Jurkat, Clone E6-1 (cell line): ENCODE measurements at regions not wholly inside any gene's neighbourhood (a gene's known extent, or its start where the extent isn't known, plus 50 kb on each side); places are given as distances from the start of the nearest gene placed in this dataset.

Experiments
- DNase-seq: peaks from one replicate; pipeline ENCODE4 v3.0.0-alpha.2; 2011; ENCODE audit warnings: low read depth, low spot score
- H3K4me3 ChIP-seq: 2 replicates; pipeline ENCODE4 v1.5.1; 2011; ENCODE audit warnings: mild to moderate bottlenecking, low read length, control low read depth, moderate library complexity

DNA sequence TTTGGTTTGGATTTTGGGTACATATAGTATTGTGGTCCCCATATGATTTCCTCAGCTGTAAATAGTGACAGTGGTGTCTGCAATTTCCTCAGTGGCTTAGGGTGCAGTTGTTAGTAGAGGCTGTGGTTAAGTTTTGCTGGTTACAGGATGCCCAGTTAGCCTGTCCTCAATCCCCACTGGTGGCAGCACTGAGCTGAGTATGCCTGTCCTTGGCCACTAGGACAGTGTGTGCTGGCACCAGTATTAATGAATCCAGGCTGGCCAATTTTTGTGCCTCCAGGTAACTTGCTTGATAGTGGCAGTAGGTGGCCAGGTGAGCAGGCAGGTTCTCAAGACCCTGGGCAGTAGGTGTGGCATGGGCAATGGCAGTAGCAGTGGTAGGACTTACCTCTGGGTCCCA lies 973.1 kb downstream of the TMEM182 start:
- no peak overlapping the region for H3K4me3 ChIP-seq
- DNase-seq, result no peak

- H3K4me3 ChIP-seq, result no peak overlapping the region
Observed at GRCh38 chr2:103738108-103738507, 976.3 kb downstream of the TMEM182 start.

GRCh38 chr2:103738606-103739005 lies 976.8 kb downstream of the TMEM182 start:
- no peak overlapping the region for H3K4me3 ChIP-seq

More at GRCh38 chr2:103738108-103738507, 976.3 kb downstream of the TMEM182 start:
- no peak for DNase-seq

GRCh38 chr2:103739186-103739585 lies 977.4 kb downstream of the TMEM182 start:
- DNase-seq, result no peak
- H3K4me3 ChIP-seq, result no peak overlapping the region

More at GRCh38 chr2:103738606-103739005, 976.8 kb downstream of the TMEM182 start:
- DNase-seq, result no peak

DNA sequence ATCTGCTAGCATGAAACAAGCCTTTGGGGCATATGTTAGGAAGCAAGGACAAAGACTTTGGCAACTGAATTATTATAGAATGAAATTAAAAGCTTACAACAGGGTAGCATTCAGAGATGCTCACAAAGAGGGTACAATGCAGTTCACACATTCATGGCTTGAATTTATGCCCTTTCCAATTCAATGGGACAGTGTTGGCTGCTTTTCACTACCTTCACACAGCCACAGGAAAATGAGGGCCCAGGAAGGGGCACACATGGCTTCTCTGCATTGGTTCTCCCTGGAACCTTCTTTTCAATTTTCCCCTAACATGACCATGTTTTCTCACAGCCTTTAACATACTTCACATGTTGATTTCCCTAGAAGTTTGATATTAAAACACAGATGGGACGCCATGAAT lies 978.1 kb downstream of the TMEM182 start:
- no peak for DNase-seq
- no peak overlapping the region for H3K4me3 ChIP-seq

GRCh38 chr2:103740631-103741030 lies 978.8 kb downstream of the TMEM182 start:
- no peak overlapping the region for H3K4me3 ChIP-seq
- no peak for DNase-seq

- H3K4me3 ChIP-seq, result no peak overlapping the region
- DNase-seq, result no peak
Observed at GRCh38 chr2:103743195-103743594, 981.4 kb downstream of the TMEM182 start.

DNA sequence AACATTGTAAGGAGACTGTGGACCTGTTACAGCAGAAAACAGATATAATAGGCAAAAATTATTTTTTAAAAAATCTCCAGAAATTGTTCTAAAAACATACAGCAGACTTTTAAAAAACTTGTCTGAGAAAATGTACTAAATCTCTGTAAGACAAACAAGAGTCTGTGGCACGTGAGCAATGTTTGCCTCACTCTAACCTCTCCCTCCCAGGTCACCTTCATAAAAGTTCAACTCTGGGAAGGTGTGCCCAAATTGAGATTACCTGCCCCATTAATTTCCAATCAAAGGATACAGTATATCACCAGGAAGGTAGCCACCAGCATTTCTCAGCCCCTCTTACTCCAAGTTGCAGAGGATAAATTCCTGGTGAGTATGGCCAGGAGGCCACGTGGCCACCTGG lies 992.7 kb downstream of the TMEM182 start:
- DNase-seq, result no peak
- H3K4me3 ChIP-seq, result no peak overlapping the region

- DNase-seq, result no peak
- no peak overlapping the region for H3K4me3 ChIP-seq
Observed at GRCh38 chr2:103773884-103774283, 1012.1 kb downstream of the TMEM182 start.

DNA sequence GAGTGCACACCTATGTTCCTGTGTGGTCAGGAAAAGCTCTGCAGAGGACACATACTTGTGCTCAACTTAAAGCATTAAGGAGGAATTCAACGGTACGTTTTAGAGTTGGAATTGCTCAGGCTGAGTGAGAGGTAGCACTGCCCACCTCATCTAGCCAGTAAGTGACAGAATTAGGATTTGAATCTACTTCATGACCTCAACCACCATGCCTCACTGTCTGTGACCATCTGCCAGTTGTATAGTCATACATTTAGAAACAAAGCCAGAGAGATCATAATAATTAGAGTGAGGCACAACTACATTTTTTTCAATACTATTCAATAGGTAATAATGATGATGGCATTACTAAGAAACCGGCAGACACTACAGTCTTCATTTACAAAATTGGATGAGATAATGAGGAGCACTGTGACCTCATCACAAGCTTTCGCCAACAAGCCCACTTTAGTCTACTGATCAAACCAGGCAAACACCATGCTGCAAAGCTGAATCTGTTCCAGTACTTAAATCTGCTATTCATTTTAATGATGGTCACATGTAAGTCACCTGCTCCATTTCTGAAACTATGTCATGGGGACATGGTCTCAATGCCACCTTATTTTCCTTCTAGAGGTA lies 1018.4 kb downstream of the TMEM182 start:
- H3K4me3 ChIP-seq, result no peak overlapping the region
- no peak for DNase-seq

DNA sequence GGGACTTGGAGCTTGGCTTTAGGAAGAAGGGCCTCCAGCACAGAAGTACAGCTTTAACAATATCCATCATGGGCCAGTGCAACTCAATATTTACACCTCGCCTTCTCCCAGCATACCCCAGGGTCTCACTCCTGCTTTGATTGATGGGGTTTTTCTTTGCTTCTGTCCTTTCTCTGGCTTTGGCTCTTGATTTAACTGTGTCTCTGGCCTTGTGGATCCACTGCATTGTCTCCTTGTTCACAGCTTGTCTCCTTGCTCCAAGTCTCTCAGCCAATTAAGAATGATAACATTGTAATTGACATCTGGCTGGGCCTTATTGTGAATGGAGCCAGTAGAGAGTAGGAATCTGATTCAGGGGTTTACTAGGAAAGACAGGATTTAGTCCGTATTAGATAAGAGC lies 1019.5 kb downstream of the TMEM182 start:
- H3K4me3 ChIP-seq, result no peak overlapping the region
- no peak for DNase-seq

- H3K4me3 ChIP-seq, result no peak overlapping the region
- no peak for DNase-seq
Observed at GRCh38 chr2:103784261-103784660, 1022.4 kb downstream of the TMEM182 start.

DNA sequence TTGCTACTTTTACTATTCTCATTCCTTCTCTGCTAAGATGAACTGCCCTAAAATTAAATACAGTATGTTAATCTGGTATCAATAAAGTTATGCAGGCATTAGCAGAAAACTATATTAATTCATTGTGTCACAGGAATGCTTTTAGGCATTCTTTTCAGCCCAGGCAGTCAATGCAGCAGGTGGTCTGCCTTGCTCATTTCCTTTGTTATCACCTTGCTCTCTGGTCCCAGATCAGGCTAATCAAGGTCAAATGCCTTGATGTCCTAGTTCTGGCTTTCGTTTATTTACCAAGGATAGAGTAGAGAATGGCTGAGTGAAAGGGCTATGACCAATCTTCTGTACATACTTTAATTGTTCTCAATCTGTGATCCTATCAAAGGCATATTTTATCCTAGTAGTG lies 1023.6 kb downstream of the TMEM182 start:
- no peak overlapping the region for H3K4me3 ChIP-seq
- no peak for DNase-seq

DNA sequence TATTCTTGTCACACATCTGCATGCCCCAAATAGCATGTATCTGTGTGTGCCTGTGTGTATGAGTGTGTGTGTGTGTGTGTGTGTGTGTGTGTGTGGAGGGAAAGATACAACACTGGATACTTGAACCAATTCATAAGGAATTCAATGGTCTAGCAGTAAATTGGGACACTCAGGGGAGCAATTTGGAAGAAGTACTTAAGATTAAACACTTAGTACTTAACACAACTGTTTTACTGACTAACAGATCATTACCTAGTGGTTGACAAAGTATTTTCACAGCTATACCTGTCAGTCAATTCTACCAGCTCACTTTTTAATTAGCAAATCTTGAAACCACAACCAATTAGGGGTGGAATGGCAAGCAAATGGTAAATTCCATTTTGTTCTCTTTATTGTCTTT lies 1024.1 kb downstream of the TMEM182 start:
- DNase-seq, result no peak

GRCh38 chr2:103788389-103788788 lies 1026.6 kb downstream of the TMEM182 start:
- no peak for DNase-seq
- H3K4me3 ChIP-seq, result no peak overlapping the region

More for the DNA sequence above, 1024.1 kb downstream of the TMEM182 start:
- H3K4me3 ChIP-seq, result no peak overlapping the region

GRCh38 chr2:103788951-103789350 lies 1027.1 kb downstream of the TMEM182 start:
- DNase-seq, result no peak
- H3K4me3 ChIP-seq, result no peak overlapping the region

- no peak overlapping the region for H3K4me3 ChIP-seq
- no peak for DNase-seq
Observed at GRCh38 chr2:103789381-103790095, 1027.7 kb downstream of the TMEM182 start.

DNA sequence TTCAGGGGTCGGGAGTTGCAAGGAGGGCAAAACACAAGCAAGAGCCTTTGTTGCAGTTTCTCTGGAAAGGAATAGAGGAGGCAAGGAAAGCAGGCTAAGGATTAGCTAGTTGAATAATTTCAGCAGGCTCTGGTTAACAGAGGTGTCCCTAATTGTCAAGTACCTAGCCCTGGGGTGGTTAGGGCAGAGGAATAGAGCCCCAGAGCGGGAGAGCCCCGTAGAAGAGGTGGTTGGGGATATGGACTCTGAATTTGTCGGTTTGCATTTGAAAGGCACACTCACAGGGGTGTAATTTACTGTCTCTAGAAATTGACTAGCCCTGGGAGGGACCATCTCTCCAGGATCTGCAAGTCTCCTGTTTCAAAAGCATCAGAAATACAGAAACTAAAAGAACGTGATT lies 1030.2 kb downstream of the TMEM182 start:
- H3K4me3 ChIP-seq, result no peak overlapping the region
- DNase-seq, result no peak

- no peak overlapping the region for H3K4me3 ChIP-seq
- no peak for DNase-seq
Observed at GRCh38 chr2:103798291-103798690, 1036.5 kb downstream of the TMEM182 start.

DNA sequence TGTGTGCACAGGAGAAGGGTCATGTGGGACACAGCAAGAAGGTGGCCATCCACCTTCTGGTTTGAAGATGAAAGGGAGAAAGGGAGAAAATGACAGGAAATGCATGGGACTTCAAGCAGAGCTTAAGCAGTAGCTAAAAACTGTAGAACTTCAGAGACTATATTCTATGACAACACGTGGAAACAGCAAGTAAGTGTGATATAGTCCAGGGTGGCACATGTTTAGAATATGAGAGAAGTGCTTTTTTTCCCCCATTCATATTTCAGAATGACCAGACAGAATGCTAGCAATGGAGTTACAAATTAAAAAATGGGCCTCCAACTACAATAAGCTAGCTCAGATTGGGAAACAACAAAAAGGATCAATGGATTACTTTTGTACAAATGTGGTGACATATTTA lies 1042.2 kb downstream of the TMEM182 start:
- DNase-seq, result no peak
- no peak overlapping the region for H3K4me3 ChIP-seq

- no peak for DNase-seq
Observed at GRCh38 chr2:103805746-103806145, 1043.9 kb downstream of the TMEM182 start.

More at GRCh38 chr2:103805746-103806145, 1043.9 kb downstream of the TMEM182 start:
- no peak overlapping the region for H3K4me3 ChIP-seq
